ENCODE measurements at regions not wholly inside any gene's neighbourhood (a gene's known extent, or its start where the extent isn't known, plus 50 kb on each side); places are given as distances from the start of the nearest gene placed in this dataset.

- no peak for DNase-seq
These were observed 111.9 kb upstream of the KIT start for GRCh38 chr4:54545663-54546424.

- DNase-seq: no peak
These were observed 110.3 kb upstream of the KIT start for GRCh38 chr4:54547299-54548097.

GRCh38 chr4:54548098-54548620 lies 109.6 kb upstream of the KIT start:
- no peak for DNase-seq

GRCh38 chr4:54548831-54549460 lies 108.8 kb upstream of the KIT start:
- no peak for DNase-seq

- DNase-seq: no peak
These were observed 107.2 kb upstream of the KIT start for GRCh38 chr4:54550395-54551171.

GRCh38 chr4:54553001-54553400 lies 104.8 kb upstream of the KIT start:
- no peak for DNase-seq

- DNase-seq: no peak
These were observed 103.3 kb upstream of the KIT start for GRCh38 chr4:54554339-54554990.

- DNase-seq: no peak
These were observed 101.7 kb upstream of the KIT start for GRCh38 chr4:54556051-54556450.

GRCh38 chr4:54556587-54556986 lies 101.2 kb upstream of the KIT start:
- no peak for DNase-seq

GRCh38 chr4:54558889-54559677 lies 98.7 kb upstream of the KIT start:
- no peak for DNase-seq

- no peak for DNase-seq
These were observed 97.2 kb upstream of the KIT start for GRCh38 chr4:54560513-54560912.

- no peak for DNase-seq
These were observed 95.8 kb upstream of the KIT start for GRCh38 chr4:54561940-54562339.

GRCh38 chr4:54566608-54567007 lies 91.1 kb upstream of the KIT start:
- no peak for DNase-seq

GRCh38 chr4:54567327-54567726 lies 90.4 kb upstream of the KIT start:
- no peak for DNase-seq

- DNase-seq: no peak
These were observed 89.6 kb upstream of the KIT start for GRCh38 chr4:54568184-54568583.

GRCh38 chr4:54570822-54571221 lies 86.9 kb upstream of the KIT start:
- no peak for DNase-seq

- no peak for DNase-seq
These were observed 86.2 kb upstream of the KIT start for GRCh38 chr4:54571293-54572151.

GRCh38 chr4:54572152-54572542 lies 85.6 kb upstream of the KIT start:
- no peak for DNase-seq

- DNase-seq: no peak
These were observed 83.3 kb upstream of the KIT start for GRCh38 chr4:54574500-54574899.

GRCh38 chr4:54575919-54576318 lies 81.8 kb upstream of the KIT start:
- DNase-seq: no peak
